ENCODE measurements at regions not wholly inside any gene's neighbourhood (a gene's known extent, or its start where the extent isn't known, plus 50 kb on each side); places are given as distances from the start of the nearest gene placed in this dataset.
"Not testable (repeated sequence)": the region's sequence is repeated elsewhere in the genome, so short reads cannot be mapped to it uniquely, and the experiment has no call there.

GRCh38 chr14:53367644-53368026 lies 214.5 kb upstream of the DDHD1 start:
- intact Hi-C loops (cut with micrococcal nuclease): no loop called here

DNA sequence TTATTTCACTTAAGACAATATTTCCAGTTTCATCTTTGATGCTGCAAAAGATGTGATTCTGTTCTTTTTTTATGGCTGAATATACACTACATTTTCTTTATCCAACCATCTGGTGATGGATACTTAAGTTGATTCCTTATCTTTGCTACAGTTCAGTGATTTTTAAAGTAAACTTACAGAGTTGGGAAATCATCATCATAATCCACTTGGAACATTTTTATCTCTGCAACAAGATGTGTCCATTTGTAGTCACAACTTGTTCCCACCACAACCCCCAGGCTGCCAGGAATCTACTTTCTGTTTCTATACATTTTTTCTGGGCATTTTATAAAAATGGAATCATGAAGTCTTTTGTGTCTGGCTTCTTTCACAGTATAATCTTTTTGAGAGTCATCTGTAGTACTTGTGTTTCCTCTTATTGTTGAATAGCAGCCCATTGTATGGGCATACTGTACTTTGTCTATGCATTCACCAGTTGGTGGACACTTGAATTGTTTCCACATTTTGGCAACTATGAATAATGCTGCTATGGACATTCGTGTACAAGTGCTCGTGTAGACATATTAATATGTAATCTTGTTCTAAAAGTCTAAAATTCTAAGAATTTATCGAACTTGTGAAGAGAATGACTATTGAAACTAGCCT lies 212.5 kb upstream of the DDHD1 start:
- intact Hi-C loops (cut with micrococcal nuclease): no loop called here

DNA sequence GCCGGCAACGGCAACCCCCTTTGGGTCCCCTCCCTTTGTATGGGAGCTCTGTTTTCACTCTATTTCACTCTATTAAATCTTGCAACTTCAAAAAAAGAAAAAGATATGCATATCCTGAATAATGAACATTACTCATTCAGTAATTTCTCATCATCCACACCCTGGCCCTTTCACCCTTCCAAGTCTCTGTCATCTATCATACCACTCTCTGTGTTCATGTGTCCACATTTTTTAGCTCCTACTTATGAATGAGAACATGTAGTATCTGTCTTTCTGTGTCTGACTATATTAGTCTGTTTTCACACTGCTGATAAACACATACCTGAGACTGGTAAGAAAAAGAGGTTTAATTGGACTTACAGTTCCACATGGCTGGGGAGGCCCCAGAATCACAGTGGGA lies 209.8 kb upstream of the DDHD1 start:
- intact Hi-C loops (cut with micrococcal nuclease): not testable (repeated sequence)

GRCh38 chr14:53360829-53361228 lies 207.7 kb upstream of the DDHD1 start:
- intact Hi-C loops (cut with micrococcal nuclease): no loop called here

- intact Hi-C loops (cut with micrococcal nuclease): no loop called here
Measured at GRCh38 chr14:53358166-53358565, 205.0 kb upstream of the DDHD1 start.

DNA sequence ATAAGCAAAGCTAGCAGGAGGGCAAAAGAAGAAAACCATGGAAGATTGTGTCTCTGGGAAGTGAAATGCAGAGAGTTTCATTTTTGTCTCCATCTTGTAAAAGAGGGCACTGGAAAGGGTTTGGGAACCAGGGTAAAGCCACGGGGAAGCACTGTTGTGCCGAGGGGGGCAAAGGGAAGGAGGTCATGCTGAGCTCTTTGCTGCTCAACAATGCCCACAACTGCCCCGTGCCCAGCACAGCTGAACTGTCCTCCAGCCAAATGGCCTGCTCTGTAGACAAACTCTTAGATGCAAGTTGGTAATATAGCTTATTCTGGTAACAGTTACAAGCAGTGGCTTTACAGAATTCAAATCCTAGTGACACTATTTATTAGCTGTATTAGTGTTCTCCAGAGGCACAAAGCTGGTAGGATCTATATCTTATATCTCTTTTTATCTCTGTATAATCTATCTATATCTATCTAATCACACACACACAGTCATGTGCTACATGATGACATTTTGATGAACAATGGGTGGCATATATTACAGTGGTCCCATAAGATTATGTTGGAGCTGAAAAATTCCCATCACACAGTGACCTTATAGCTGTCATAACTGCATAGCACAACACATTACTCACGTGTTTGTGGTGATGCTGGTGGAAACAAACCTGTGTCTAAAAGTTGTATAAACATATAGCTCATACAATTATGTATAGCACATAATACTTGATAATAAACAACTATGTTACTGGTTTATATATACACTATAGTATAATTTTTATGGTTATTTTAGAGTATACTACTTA lies 203.4 kb upstream of the DDHD1 start:
- intact Hi-C loops (cut with micrococcal nuclease): no loop called here

DNA sequence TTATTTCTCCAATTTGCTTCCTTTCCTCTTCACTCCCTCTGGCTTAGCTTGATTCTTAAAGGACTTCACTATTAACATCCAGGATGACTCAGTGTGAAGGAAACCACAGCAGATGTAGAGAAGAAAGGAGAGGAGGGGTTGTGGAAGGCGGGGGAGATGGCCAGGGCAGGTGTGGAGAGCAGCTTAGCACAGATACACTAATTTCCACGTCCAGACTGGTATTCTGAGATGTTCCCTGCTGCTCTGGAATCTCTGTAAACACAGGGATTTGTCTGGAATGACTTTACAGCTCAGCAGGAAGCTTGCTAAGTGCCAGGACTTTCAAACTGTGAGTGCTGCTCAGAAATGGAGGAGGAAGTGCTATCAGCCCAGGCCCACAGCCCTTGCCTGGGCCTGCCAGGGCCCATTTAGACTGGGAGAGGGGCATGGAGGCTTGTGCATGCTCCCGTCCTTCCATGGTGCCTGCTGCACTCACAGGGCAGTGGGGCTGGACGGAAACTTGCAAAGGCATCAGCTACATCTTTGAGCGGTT lies 202.5 kb upstream of the DDHD1 start:
- intact Hi-C loops (cut with micrococcal nuclease): no loop called here

GRCh38 chr14:53354336-53354735 lies 201.2 kb upstream of the DDHD1 start:
- intact Hi-C loops (cut with micrococcal nuclease): no loop called here

- intact Hi-C loops (cut with micrococcal nuclease): no loop called here
Measured at GRCh38 chr14:53350866-53351265, 197.7 kb upstream of the DDHD1 start.

GRCh38 chr14:53350429-53350828 lies 197.3 kb upstream of the DDHD1 start:
- intact Hi-C loops (cut with micrococcal nuclease): no loop called here

DNA sequence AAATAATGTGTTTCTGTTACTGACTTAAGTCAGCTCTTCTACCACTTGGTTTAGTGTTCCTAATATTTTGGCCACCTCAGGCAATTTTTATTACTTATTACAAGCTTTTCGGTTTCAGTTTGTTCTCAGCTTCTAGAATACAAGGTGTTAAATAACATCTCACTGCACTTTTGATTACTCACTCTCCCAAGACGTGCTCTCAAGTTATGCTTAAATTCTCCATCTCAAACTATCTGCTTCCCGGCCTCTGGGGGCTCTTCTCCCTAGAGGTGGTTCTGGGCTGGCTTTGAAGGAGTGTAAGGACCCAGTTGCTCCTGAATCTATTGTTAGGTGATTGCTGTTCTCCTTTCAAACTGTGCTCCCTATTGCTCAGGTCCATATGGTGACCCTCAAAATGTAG lies 193.9 kb upstream of the DDHD1 start:
- intact Hi-C loops (cut with micrococcal nuclease): no loop called here

DNA sequence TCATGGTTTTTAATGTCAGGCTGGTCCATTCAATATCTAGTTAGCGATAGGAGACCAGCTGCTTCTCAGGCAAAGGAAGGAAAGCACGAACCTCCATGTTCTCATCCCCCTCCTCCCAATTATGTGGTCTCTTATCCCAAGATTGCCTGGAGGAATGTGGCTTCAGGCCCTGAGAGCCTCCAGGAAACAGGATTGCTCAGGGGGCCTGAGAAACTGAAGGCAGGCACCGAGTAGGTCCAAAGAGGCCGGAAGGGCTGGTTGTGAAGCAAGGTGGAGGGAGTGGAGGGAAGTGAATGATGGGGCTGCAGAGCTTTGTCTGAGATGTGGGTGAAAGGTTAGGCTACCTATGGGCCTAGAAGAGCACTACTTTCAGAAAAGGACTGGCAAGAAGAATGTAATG lies 188.2 kb upstream of the DDHD1 start:
- intact Hi-C loops (cut with micrococcal nuclease): no loop called here

- intact Hi-C loops (cut with micrococcal nuclease): no loop called here
Measured at GRCh38 chr14:53338192-53338591, 185.1 kb upstream of the DDHD1 start.

DNA sequence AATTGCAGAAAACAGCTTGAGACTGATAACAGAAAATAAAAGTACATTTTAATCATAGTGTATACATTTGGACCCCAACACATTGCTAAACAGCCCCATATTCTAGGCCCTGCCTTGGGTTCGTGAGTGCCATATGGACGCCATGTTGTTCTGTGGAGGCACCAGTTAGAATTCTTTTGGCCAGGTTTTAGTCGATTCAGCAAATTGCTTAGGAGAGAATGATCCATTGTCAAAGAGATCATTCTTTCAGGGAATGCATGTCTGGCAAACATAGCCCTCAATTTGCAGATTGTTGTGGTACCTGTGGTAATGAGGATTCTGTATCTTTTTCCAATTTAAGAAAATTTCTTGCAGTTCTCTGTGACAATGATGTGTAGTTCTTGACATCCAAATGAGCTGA lies 183.6 kb upstream of the DDHD1 start:
- intact Hi-C loops (cut with micrococcal nuclease): no loop called here

DNA sequence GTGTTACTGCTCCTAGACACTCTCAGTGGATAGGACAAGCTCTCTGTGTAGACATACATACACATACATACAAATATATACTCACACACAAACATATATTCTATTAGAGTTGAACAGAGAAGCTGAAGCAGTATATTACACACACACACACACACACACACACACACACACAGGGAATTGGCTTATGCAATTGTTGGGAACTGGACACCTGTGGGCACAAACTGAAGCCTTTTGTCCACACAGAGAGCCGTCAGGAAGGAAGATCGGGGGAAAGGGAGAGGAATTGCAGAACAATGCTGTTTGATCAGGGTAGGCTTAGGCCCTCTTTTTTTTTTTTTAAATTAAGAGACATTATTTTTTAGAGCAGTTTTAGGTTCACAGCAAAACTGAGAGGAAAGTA lies 180.7 kb upstream of the DDHD1 start:
- intact Hi-C loops (cut with micrococcal nuclease): no loop called here

DNA sequence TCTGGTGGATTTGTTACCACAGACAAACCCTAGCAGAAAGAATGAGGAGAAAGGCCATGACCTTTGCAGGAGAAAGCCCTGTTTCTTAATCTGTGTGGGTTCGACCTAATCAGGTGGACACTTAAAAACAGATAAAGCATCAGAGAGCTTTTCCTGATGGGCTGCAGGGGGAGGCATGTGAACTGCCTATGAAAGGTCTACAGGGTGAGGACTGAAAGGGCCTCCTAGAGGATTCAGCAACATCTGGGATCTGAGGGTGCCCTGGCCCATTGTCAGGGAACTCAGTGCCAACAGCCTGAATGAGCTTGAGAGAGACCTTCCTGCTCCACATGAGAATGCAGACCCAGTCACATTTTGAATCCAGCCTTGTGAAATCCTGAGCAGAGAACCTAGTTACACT lies 178.8 kb upstream of the DDHD1 start:
- intact Hi-C loops (cut with micrococcal nuclease): no loop called here

DNA sequence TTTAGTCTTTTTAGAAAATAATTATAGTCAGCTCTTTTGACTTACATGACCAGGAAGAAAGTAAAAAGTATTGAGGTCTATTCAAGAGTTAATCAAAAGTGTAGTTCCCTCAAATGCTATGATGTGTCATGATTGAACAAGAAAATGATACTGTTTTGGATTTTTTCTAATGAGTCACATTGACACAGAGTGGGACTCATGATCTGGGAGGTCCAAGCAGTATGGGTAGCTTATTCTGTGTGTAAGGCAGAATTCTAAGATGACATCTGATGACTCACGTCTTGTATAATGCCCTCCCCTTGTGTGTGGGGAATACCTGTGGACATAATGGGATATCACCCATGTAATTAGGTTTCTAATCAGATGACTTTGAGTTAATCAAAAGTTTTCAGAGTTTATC lies 178.1 kb upstream of the DDHD1 start:
- intact Hi-C loops (cut with micrococcal nuclease): no loop called here

- intact Hi-C loops (cut with micrococcal nuclease): no loop called here
Measured at GRCh38 chr14:53330441-53330840, 177.3 kb upstream of the DDHD1 start.

DNA sequence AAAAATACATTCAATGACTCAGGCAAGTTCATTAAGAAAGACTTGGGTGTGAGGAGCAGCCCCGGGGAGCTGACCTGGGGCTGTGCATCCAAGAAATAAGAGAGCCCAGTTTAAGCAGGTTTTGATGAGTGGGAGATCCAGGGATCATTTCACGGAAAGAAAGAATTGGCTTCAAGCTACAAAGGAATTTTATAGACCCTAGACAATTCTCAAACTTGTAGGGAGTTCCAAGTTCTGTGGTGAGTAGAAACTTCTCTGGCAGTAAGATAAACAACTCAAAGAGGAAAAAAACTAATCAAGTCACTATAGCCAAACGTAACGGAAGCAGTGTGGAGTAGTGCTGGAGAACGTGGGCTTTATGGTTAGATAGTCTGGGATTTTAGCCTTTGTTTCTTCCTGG lies 175.7 kb upstream of the DDHD1 start:
- intact Hi-C loops (cut with micrococcal nuclease): no loop called here

- intact Hi-C loops (cut with micrococcal nuclease): no loop called here
Measured at GRCh38 chr14:53327716-53328115, 174.6 kb upstream of the DDHD1 start.

- intact Hi-C loops (cut with micrococcal nuclease): no loop called here
Measured at GRCh38 chr14:53325176-53325806, 172.2 kb upstream of the DDHD1 start.

DNA sequence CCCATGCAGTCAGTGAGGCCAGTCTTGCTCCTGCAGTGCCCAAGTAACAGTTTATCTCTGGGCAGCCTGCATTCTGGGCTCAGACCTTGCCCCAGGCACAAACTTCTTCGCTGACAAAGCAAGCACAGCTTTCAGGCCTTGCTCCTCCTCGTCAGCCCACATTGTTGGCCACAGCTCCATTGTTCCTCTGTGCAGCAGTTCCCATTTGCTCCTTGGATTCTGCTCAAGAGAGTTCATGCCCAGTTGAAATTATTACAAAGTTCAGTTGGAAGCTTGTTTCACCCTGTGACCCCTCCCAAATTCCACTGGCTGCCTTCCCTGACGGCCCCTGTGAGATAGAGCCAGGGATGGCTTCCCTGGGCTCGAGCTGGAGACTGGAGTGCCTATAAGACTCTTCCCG lies 163.4 kb upstream of the DDHD1 start:
- intact Hi-C loops (cut with micrococcal nuclease): no loop called here

DNA sequence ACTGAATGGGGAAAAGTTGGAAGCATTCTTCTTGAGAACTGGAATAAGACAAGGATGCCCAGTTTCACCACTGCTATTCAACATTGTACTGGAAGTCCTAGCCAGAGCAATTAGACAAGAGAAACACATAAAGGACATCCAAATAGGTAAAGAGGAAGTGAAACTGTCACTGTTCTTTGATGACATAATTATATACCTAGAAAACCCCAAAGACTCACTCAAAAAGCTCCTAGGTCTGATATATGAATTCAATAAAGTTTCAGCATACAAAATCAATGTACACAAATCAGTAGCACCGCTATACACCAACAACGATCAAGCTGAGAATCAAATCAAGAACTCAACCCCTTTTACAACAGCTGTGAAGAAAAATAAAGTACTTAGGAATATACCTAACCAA lies 157.3 kb upstream of the DDHD1 start:
- intact Hi-C loops (cut with micrococcal nuclease): no loop called here

Measured in T-helper 2 cell treated with Interferon-gamma antibody and Interleukin-4, amounts not matched to agents 100 ng/mL and 5 ng/mL, for 36 hours (primary cell).